Endothelial cell of umbilical vein (primary cell): ENCODE measurements at regions not wholly inside any gene's neighbourhood (a gene's known extent, or its start where the extent isn't known, plus 50 kb on each side); places are given as distances from the start of the nearest gene placed in this dataset.

Source experiments
- BruUV-seq: library from RNA; stranded (reverse); fragments of 400-500 nt; replicated peaks from 2 replicates; lab custom pipeline; 2021; lab: Mats Ljungman, UMichigan
- CTCF ChIA-PET: fragments of 300-600, 350-600 bp; sonication (Branson Sonifier 250); formaldehyde crosslinking; loops from one replicate; lab custom pipeline; 2021; ENCODE audit warnings: antibody characterized with exemption, inconsistent platforms; lab: Charles Lee
- POLR2A ChIA-PET: fragments of 300-600, 350-600 bp; sonication (Branson Sonifier 250); formaldehyde crosslinking; loops from one replicate; lab custom pipeline; 2021; ENCODE audit warnings: antibody characterized with exemption, inconsistent platforms; lab: Charles Lee
- DNase-seq: peaks from one replicate; pipeline ENCODE4 v3.0.0-alpha.2; 2011; ENCODE audit warnings: low read depth, low spot score
- FAIRE-seq: peaks from 2 replicates; lab custom pipeline; 2011; peaks lifted over from hg19 to GRCh38; lab: Jason Lieb, UNC
- H2AFZ ChIP-seq: 2 replicates; pipeline ENCODE4 v1.6.0; 2012; ENCODE audit warnings: low read depth, low read length, control low read depth, inconsistent platforms
- H3K27ac ChIP-seq: 2 replicates; pipeline ENCODE4 v1.5.1; 2011; ENCODE audit warnings: low read depth, mild to moderate bottlenecking, control low read depth, low read length, moderate library complexity; ENCODE audit not compliant: insufficient read depth
- H3K27me3 ChIP-seq, 2 experiments: 2 replicates each; pipeline versions ENCODE4 v1.6.0 to v1.6.1; 2011; ENCODE audit warnings: low read length in 2 of 2, mixed read lengths in 1 of 2; ENCODE audit not compliant: control insufficient read depth in 2 of 2, insufficient read depth in 2 of 2
- H3K36me3 ChIP-seq, 2 experiments: 2 replicates in 1 of 2; 3 replicates in 1 of 2; pipeline ENCODE4 v1.5.1; 2011; ENCODE audit warnings: low read length in 2 of 2, mild to moderate bottlenecking in 1 of 2, moderate library complexity in 1 of 2; ENCODE audit not compliant: control insufficient read depth in 2 of 2, insufficient read depth in 2 of 2; ENCODE audit errors: extremely low read depth in 1 of 2
- H3K4me1 ChIP-seq: 3 replicates; pipeline ENCODE4 v1.5.1; 2011; ENCODE audit warnings: mild to moderate bottlenecking, low read length; ENCODE audit not compliant: control insufficient read depth, insufficient read depth; ENCODE audit errors: extremely low read depth
- H3K4me2 ChIP-seq: 2 replicates; pipeline ENCODE4 v1.6.1; 2011; ENCODE audit warnings: low read length, control low read depth, mixed read lengths; ENCODE audit not compliant: insufficient read depth
- H3K4me3 ChIP-seq, 3 experiments: fragments of 200-600 bp in 1 of 3; sonication (generic), shearing (Covaris generic) in 1 of 3; replicated peaks in 1 of 3; 2 replicates each; pipeline ENCODE4 v1.5.1; 2011 to 2016; ENCODE audit warnings: control low read depth in 3 of 3, low read length in 3 of 3, mild to moderate bottlenecking in 2 of 3, inconsistent platforms in 1 of 3, low read depth in 1 of 3, moderate library complexity in 1 of 3; ENCODE audit not compliant: insufficient read depth in 1 of 3
- H3K79me2 ChIP-seq: 2 replicates; pipeline ENCODE4 v1.6.0; 2012; ENCODE audit warnings: low read length, inconsistent platforms; ENCODE audit not compliant: control insufficient read depth, insufficient read depth
- H3K9ac ChIP-seq: replicated peaks from 2 replicates; pipeline ENCODE3; 2011; ENCODE audit warnings: low read length, control low read depth; ENCODE audit not compliant: insufficient read depth; ENCODE audit errors: extremely low read depth
- H3K9me1 ChIP-seq: replicated peaks from 3 replicates; pipeline ENCODE4 v1.6.0; 2011; ENCODE audit warnings: mild to moderate bottlenecking, low read length; ENCODE audit not compliant: control insufficient read depth, insufficient read depth; ENCODE audit errors: extremely low read depth
- H3K9me3 ChIP-seq: replicated peaks from 2 replicates; pipeline ENCODE4 v1.5.1; 2012; ENCODE audit warnings: low read length, inconsistent platforms; ENCODE audit not compliant: control insufficient read depth, insufficient read depth
- H4K20me1 ChIP-seq: replicated peaks from 2 replicates; pipeline ENCODE3; 2011; ENCODE audit warnings: mild to moderate bottlenecking, low read length; ENCODE audit not compliant: control insufficient read depth, insufficient read depth; ENCODE audit errors: extremely low read depth
- EZH2 ChIP-seq: IDR thresholded peaks from 2 replicates; pipeline ENCODE4 v1.6.1; 2012; ENCODE audit warnings: borderline replicate concordance, low read depth, mild to moderate bottlenecking, moderate library complexity, low read length, inconsistent platforms; ENCODE audit not compliant: severe bottlenecking
- FOS ChIP-seq: IDR thresholded peaks from 2 replicates; pipeline ENCODE4 v1.6.1; 2011; ENCODE audit warnings: mild to moderate bottlenecking, low read length, moderate library complexity, borderline replicate concordance; ENCODE audit not compliant: insufficient read depth
- GATA2 ChIP-seq: IDR thresholded peaks from 2 replicates; pipeline ENCODE4 v1.7.0; 2011; ENCODE audit warnings: low read depth, mild to moderate bottlenecking, moderate library complexity, mixed read lengths, low read length; ENCODE audit not compliant: insufficient read length, insufficient read depth
- JUN ChIP-seq: IDR thresholded peaks from 2 replicates; pipeline ENCODE4 v1.6.1; 2011; ENCODE audit warnings: borderline replicate concordance, low read depth; ENCODE audit not compliant: insufficient read length, insufficient read depth
- MYC ChIP-seq: IDR thresholded peaks from one replicate; pipeline ENCODE4 v1.6.1; 2011; ENCODE audit warnings: mild to moderate bottlenecking, low read depth, low read length
- POLR2A ChIP-seq: IDR thresholded peaks from 2 replicates; pipeline ENCODE4 v1.6.1; 2012; ENCODE audit warnings: low read depth, mild to moderate bottlenecking, control low read depth, low read length
- POLR2AphosphoS5 ChIP-seq: IDR thresholded peaks from 2 replicates; pipeline ENCODE4 v1.6.1; 2012; ENCODE audit warnings: low read depth, mild to moderate bottlenecking, control low read depth, low read length, moderate library complexity; ENCODE audit not compliant: insufficient read depth
- dilution Hi-C: fragments of 300-500 bp; cut with MboI; formaldehyde crosslinking; loops from one replicate; pipeline ENCODE4 v1.15.0; 2019; ENCODE audit warnings: low sequenced_read_pairs; ENCODE audit not compliant: extremely low pct_ligation_motif_present
- intact Hi-C: fragments of 100-400 bp; cut with micrococcal nuclease; formaldehyde crosslinking; loops from one replicate; pipeline ENCODE4 v1.10.0; 2022
- TF ChIP-seq, protein P1 (sequence below), 2 donors: IDR thresholded peaks; 1 replicate in 1 of 2; 2 replicates in 1 of 2; pipeline ENCODE4 v1.5.1; 2011; ENCODE audit warnings: low read length in 2 of 2, mild to moderate bottlenecking in 2 of 2, moderate library complexity in 2 of 2, control low read depth in 1 of 2, inconsistent platforms in 1 of 2, low read depth in 1 of 2; ENCODE audit not compliant: insufficient read depth in 1 of 2; ENCODE audit errors: extremely low read depth in 1 of 2
- TF ChIP-seq, protein P2 (sequence below): IDR thresholded peaks from 2 replicates; pipeline ENCODE4 v1.6.1; 2011; ENCODE audit not compliant: insufficient read depth, insufficient read length

DNA sequence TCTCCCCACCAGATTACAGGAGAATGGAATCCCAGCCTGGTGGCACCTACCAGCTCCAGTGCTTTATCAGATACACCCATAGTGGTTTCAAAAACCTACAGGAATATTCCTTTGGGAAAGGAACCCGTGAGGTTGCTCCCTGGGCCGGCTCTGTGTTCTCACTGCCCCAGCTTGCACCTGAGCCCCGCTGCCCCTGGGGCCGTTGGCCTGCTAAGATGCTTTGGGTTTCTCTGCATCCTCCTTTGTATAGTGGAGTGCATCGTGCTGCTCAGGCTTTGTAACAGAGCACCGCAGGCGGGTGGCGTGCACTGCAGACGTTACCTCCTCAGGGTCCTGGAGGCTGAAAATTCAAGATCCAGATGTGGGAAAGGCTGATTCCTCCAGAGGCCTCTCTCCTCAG, 414.1 kb downstream of the BRD1 start:
- ChIA-PET POLR2A (no interaction called here), CTCF (no interaction called here)
- TF ChIP-seq POLR2A, result no peak
- no peak for TF ChIP-seq MYC
- TF ChIP-seq EZH2, result no peak
- TF ChIP-seq FOS, result no peak
- TF ChIP-seq, protein P1, sequence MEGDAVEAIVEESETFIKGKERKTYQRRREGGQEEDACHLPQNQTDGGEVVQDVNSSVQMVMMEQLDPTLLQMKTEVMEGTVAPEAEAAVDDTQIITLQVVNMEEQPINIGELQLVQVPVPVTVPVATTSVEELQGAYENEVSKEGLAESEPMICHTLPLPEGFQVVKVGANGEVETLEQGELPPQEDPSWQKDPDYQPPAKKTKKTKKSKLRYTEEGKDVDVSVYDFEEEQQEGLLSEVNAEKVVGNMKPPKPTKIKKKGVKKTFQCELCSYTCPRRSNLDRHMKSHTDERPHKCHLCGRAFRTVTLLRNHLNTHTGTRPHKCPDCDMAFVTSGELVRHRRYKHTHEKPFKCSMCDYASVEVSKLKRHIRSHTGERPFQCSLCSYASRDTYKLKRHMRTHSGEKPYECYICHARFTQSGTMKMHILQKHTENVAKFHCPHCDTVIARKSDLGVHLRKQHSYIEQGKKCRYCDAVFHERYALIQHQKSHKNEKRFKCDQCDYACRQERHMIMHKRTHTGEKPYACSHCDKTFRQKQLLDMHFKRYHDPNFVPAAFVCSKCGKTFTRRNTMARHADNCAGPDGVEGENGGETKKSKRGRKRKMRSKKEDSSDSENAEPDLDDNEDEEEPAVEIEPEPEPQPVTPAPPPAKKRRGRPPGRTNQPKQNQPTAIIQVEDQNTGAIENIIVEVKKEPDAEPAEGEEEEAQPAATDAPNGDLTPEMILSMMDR (IDR thresholded peaks at IDR 0.05; ENCODE audit: extremely low read depth in 1 of 2, insufficient read depth in 1 of 2, low read depth in 1 of 2, low read length in 2 of 2), result no peak
- TF ChIP-seq, protein P2, sequence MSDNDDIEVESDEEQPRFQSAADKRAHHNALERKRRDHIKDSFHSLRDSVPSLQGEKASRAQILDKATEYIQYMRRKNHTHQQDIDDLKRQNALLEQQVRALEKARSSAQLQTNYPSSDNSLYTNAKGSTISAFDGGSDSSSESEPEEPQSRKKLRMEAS, result no peak
- no peak for TF ChIP-seq POLR2AphosphoS5
- no peak for TF ChIP-seq JUN
- no peak for TF ChIP-seq GATA2
- no peaks in the 10 kb centered on the region for H3K27me3 ChIP-seq
- no peaks in the 10 kb centered on the region for H3K36me3 ChIP-seq
- H2AFZ ChIP-seq, result no peak overlapping the region
- dilution Hi-C loops, result no loop called here
- H3K9ac ChIP-seq, result no peak overlapping the region
- no peaks in the 10 kb centered on the region for H4K20me1 ChIP-seq
- H3K9me1 ChIP-seq, result no peaks in the 10 kb centered on the region
- H3K27ac ChIP-seq, result no peak overlapping the region
- H3K79me2 ChIP-seq, result no peaks in the 10 kb centered on the region
- BruUV-seq, result no TSS peak
- DNase-seq (no peak), FAIRE-seq (no peak)
- H3K4me2 ChIP-seq, result no peak overlapping the region
- intact Hi-C loops, result no loop called here
- no peak overlapping the region for H3K4me3 ChIP-seq
- no peaks in the 10 kb centered on the region for H3K4me1 ChIP-seq
- peaks cover 4% of the 10 kb centered on the region for H3K9me3 ChIP-seq
